GM04504 (cell line): ENCODE measurements at regions not wholly inside any gene's neighbourhood (a gene's known extent, or its start where the extent isn't known, plus 50 kb on each side); places are given as distances from the start of the nearest gene placed in this dataset.
"Not testable (repeated sequence)": the region's sequence is repeated elsewhere in the genome, so short reads cannot be mapped to it uniquely, and the experiment has no call there.

ENCODE experiments used
- DNase-seq: peaks from one replicate; pipeline ENCODE4 v3.0.0-alpha.2; 2012; ENCODE audit warnings: low read depth

- no peak for DNase-seq
Observed at GRCh38 chr18:11380968-11381367, 228.4 kb upstream of the SLC35G4 start.

- no peak for DNase-seq
Observed at GRCh38 chr18:11379660-11380059, 229.7 kb upstream of the SLC35G4 start.

GRCh38 chr18:11377766-11378540 is 228.6 kb upstream of the PIEZO2 start:
- no peak for DNase-seq

- no peak for DNase-seq
Observed at GRCh38 chr18:11372163-11372562, 222.8 kb upstream of the PIEZO2 start.

GRCh38 chr18:11369556-11369955 is 220.2 kb upstream of the PIEZO2 start:
- DNase-seq, result no peak

GRCh38 chr18:11368020-11368419 is 218.7 kb upstream of the PIEZO2 start:
- no peak for DNase-seq

GRCh38 chr18:11367351-11367750 is 218.0 kb upstream of the PIEZO2 start:
- no peak for DNase-seq

GRCh38 chr18:11366410-11366809 is 217.0 kb upstream of the PIEZO2 start:
- no peak for DNase-seq

- no peak for DNase-seq
Observed at GRCh38 chr18:11362856-11363255, 213.5 kb upstream of the PIEZO2 start.

GRCh38 chr18:11361862-11362261 is 212.5 kb upstream of the PIEZO2 start:
- DNase-seq, result not testable (repeated sequence)

GRCh38 chr18:11357678-11358077 is 208.3 kb upstream of the PIEZO2 start:
- DNase-seq, result no peak

- not testable (repeated sequence) for DNase-seq
Observed at GRCh38 chr18:11344576-11344975, 195.2 kb upstream of the PIEZO2 start.

GRCh38 chr18:11343096-11343495 is 193.7 kb upstream of the PIEZO2 start:
- DNase-seq, result no peak

- DNase-seq, result not testable (repeated sequence)
Observed at GRCh38 chr18:11342115-11342514, 192.7 kb upstream of the PIEZO2 start.

- no peak for DNase-seq
Observed at GRCh38 chr18:11339188-11339775, 189.9 kb upstream of the PIEZO2 start.

- DNase-seq, result no peak
Observed at GRCh38 chr18:11336241-11336640, 186.9 kb upstream of the PIEZO2 start.

GRCh38 chr18:11327391-11328009 is 178.1 kb upstream of the PIEZO2 start:
- no peak for DNase-seq

GRCh38 chr18:11324956-11325882 is 175.8 kb upstream of the PIEZO2 start:
- peak; percentile 77 for DNase-seq

GRCh38 chr18:11324510-11324909 is 175.1 kb upstream of the PIEZO2 start:
- no peak for DNase-seq

- no peak for DNase-seq
Observed at GRCh38 chr18:11323359-11323819, 174.0 kb upstream of the PIEZO2 start.

GRCh38 chr18:11322716-11323115 is 173.3 kb upstream of the PIEZO2 start:
- DNase-seq, result no peak

GRCh38 chr18:11322006-11322405 is 172.6 kb upstream of the PIEZO2 start:
- no peak for DNase-seq
